ENCODE measurements at regions not wholly inside any gene's neighbourhood (a gene's known extent, or its start where the extent isn't known, plus 50 kb on each side); places are given as distances from the start of the nearest gene placed in this dataset.

DNA sequence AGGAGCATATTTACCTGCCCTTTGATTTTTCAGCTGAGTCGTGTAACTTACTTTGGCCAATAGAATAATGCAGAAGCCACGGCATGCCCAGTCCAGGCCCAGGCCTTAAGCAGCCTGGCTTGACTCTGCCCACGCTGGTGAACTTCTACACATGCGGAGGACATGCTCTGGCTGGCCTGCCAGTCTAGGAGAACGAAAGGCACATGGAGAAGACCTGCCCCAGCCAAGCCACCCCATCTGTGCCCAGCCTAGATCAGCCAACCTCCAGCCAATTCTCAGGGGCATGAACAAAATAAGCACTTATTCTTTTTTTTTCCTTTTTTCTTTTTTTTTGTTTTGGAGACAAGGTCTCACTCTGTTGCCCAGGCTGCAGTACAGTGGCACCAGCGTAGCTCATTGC, 112.7 kb upstream of the NANOS1 start:
- no peak overlapping the region for H3K9ac ChIP-seq (ENCODE audit: low read length)
- no peak overlapping the region for H2AFZ ChIP-seq (ENCODE audit: low read length)
- H3K4me3 ChIP-seq (ENCODE audit: low read length), result no peak overlapping the region
- no peak for TF ChIP-seq EZH2 (optimal IDR thresholded peaks at IDR 0.05; ENCODE audit: low read depth, low read length)
- TF ChIP-seq, protein P1, sequence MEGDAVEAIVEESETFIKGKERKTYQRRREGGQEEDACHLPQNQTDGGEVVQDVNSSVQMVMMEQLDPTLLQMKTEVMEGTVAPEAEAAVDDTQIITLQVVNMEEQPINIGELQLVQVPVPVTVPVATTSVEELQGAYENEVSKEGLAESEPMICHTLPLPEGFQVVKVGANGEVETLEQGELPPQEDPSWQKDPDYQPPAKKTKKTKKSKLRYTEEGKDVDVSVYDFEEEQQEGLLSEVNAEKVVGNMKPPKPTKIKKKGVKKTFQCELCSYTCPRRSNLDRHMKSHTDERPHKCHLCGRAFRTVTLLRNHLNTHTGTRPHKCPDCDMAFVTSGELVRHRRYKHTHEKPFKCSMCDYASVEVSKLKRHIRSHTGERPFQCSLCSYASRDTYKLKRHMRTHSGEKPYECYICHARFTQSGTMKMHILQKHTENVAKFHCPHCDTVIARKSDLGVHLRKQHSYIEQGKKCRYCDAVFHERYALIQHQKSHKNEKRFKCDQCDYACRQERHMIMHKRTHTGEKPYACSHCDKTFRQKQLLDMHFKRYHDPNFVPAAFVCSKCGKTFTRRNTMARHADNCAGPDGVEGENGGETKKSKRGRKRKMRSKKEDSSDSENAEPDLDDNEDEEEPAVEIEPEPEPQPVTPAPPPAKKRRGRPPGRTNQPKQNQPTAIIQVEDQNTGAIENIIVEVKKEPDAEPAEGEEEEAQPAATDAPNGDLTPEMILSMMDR (IDR thresholded peaks at IDR 0.05; ENCODE audit: low read length), result no peak
- TF ChIP-seq EZH2phosphoT487 (IDR thresholded peaks at IDR 0.05; ENCODE audit: low read length), result no peak
- no peaks in the 10 kb centered on the region for H3K9me2 ChIP-seq (replicated peaks; ENCODE audit: insufficient read depth, low read length)
- H3K79me2 ChIP-seq (ENCODE audit: low read length), result no peaks in the 10 kb centered on the region
- H3K27ac ChIP-seq (ENCODE audit: low read length), result no peak overlapping the region
- DNase-seq, result no peak
- H3K27me3 ChIP-seq (replicated peaks; ENCODE audit: insufficient read depth, low read length), result no peaks in the 10 kb centered on the region
- no peaks in the 10 kb centered on the region for H3F3A ChIP-seq (ENCODE audit: insufficient read depth, low read length)
- H4K20me1 ChIP-seq (ENCODE audit: insufficient read depth, low read length), result no peaks in the 10 kb centered on the region
- H3K4me2 ChIP-seq (ENCODE audit: low read depth, low read length), result no peak overlapping the region
- H3K36me3 ChIP-seq (replicated peaks; ENCODE audit: insufficient read depth, low read length), result no peaks in the 10 kb centered on the region
- H3K4me1 ChIP-seq (ENCODE audit: low read length), result no peaks in the 10 kb centered on the region
- no peaks in the 10 kb centered on the region for H3K9me3 ChIP-seq (replicated peaks; ENCODE audit: insufficient read depth, low read length)

DNA sequence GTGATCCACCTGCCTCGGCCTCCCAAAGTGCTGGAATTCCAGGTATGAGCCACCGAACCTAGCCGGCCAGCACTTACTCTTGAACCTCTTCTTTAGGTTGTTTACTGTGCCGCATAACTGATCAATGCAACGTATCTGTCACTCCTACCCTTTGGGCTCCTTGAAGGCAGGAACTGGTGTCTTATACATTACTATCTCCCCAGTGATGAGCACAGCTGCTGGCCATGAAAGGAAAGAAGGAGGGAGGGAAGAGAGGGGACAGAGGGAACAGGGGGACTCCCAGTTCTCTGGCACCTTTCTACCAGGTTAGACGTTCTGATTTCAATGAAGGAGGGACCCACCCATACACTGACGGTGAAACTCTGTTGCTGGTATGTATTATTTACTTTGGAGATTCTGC, 111.8 kb upstream of the NANOS1 start:
- Histone ChIP-seq H4K20me1 (ENCODE audit: insufficient read depth, low read length) (no peaks in the 10 kb centered on the region), H2AFZ (ENCODE audit: low read length) (no peak overlapping the region), H3K36me3 (replicated peaks; ENCODE audit: insufficient read depth, low read length) (no peaks in the 10 kb centered on the region), H3K27ac (ENCODE audit: low read length) (no peak overlapping the region), H3K27me3 (replicated peaks; ENCODE audit: insufficient read depth, low read length) (no peaks in the 10 kb centered on the region), H3K79me2 (ENCODE audit: low read length) (no peaks in the 10 kb centered on the region), H3K9ac (ENCODE audit: low read length) (no peak overlapping the region), H3K9me2 (replicated peaks; ENCODE audit: insufficient read depth, low read length) (no peaks in the 10 kb centered on the region), H3K9me3 (replicated peaks; ENCODE audit: insufficient read depth, low read length) (no peaks in the 10 kb centered on the region), H3K4me3 (ENCODE audit: low read length) (no peak overlapping the region), H3F3A (ENCODE audit: insufficient read depth, low read length) (no peaks in the 10 kb centered on the region), H3K4me1 (ENCODE audit: low read length) (no peaks in the 10 kb centered on the region), H3K4me2 (ENCODE audit: low read depth, low read length) (no peak overlapping the region)
- TF ChIP-seq EZH2 (optimal IDR thresholded peaks at IDR 0.05; ENCODE audit: low read depth, low read length) (no peak), EZH2phosphoT487 (IDR thresholded peaks at IDR 0.05; ENCODE audit: low read length) (no peak)
- TF ChIP-seq, protein P1 (IDR thresholded peaks at IDR 0.05; ENCODE audit: low read length), result no peak
- DNase-seq, result no peak

DNA sequence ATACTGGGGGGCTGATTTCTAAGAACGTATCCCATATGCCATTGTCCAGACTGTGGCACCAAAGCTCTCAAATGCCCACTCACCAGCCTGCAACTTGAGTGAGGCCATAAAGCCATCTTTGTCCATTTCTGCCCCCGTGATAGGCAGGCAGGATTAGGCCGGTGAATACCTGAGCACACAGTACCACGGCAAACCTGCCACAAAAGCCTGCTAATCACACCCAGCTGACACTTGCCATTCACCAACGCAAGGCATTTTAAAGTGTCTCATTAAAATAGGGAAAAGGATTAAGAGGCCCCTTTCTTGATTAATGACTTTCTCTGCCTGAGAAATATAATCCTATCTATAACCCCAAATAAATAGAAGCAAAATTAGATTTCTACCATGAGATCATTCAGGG, 111.4 kb upstream of the NANOS1 start:
- no peak overlapping the region for H3K27ac ChIP-seq (ENCODE audit: low read length)
- no peak overlapping the region for H2AFZ ChIP-seq (ENCODE audit: low read length)
- no peak for TF ChIP-seq EZH2phosphoT487 (IDR thresholded peaks at IDR 0.05; ENCODE audit: low read length)
- TF ChIP-seq, protein P1 (IDR thresholded peaks at IDR 0.05; ENCODE audit: low read length), result no peak
- TF ChIP-seq EZH2 (optimal IDR thresholded peaks at IDR 0.05; ENCODE audit: low read depth, low read length), result no peak
- H3F3A ChIP-seq (ENCODE audit: insufficient read depth, low read length), result no peaks in the 10 kb centered on the region
- no peaks in the 10 kb centered on the region for H3K27me3 ChIP-seq (replicated peaks; ENCODE audit: insufficient read depth, low read length)
- H3K36me3 ChIP-seq (replicated peaks; ENCODE audit: insufficient read depth, low read length), result no peaks in the 10 kb centered on the region
- H3K9ac ChIP-seq (ENCODE audit: low read length), result no peak overlapping the region
- no peak for DNase-seq
- no peaks in the 10 kb centered on the region for H3K9me3 ChIP-seq (replicated peaks; ENCODE audit: insufficient read depth, low read length)
- no peaks in the 10 kb centered on the region for H4K20me1 ChIP-seq (ENCODE audit: insufficient read depth, low read length)
- H3K4me3 ChIP-seq (ENCODE audit: low read length), result no peak overlapping the region
- H3K4me1 ChIP-seq (ENCODE audit: low read length), result no peaks in the 10 kb centered on the region
- H3K79me2 ChIP-seq (ENCODE audit: low read length), result no peaks in the 10 kb centered on the region
- H3K4me2 ChIP-seq (ENCODE audit: low read depth, low read length), result no peak overlapping the region
- no peaks in the 10 kb centered on the region for H3K9me2 ChIP-seq (replicated peaks; ENCODE audit: insufficient read depth, low read length)
